Iris pigment epithelial cell (primary cell): ENCODE measurements at regions not wholly inside any gene's neighbourhood (a gene's known extent, or its start where the extent isn't known, plus 50 kb on each side); places are given as distances from the start of the nearest gene placed in this dataset.
"Not testable (repeated sequence)": the region's sequence is repeated elsewhere in the genome, so short reads cannot be mapped to it uniquely, and the experiment has no call there.

Experiments used
- DNase-seq: peaks from one replicate; pipeline ENCODE4 v3.0.0-alpha.2; 2011; ENCODE audit warnings: low read depth

DNA sequence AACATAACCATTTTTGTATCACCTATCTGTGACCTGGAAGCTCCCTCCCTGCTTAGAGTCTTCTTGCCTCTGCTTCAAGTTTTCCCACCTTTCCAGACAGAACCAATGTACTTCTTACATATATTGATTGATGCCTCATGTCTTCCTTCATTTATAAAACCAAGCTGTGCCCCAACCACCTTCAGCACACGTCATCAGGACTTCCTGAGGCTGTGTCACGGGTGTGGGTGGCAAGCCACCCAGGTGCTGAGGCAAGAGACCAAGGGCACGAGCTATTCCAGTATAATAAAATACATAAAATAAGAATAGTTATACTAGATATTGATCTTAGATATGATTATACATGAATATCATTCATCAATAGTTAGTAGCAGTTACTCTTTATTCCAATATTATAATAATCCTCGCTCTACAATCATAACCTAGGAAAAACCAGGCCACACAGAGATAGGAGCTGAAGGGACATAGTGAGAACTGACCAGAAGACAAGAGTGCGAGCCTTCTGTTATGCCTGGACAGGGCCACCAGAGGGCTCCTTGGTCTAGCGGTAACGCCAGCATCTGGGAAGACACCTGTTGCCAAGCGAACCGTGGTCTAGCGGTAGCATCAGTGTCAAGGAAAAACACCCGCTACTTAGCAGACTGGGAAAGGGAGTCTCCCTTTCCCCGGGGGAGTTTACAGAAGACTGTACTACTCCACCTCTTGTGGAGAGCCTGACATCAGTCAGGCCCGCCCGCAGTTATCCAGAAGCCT lies 180.2 kb upstream of the ERCC4 start:
- DNase-seq = not testable (repeated sequence)

DNA sequence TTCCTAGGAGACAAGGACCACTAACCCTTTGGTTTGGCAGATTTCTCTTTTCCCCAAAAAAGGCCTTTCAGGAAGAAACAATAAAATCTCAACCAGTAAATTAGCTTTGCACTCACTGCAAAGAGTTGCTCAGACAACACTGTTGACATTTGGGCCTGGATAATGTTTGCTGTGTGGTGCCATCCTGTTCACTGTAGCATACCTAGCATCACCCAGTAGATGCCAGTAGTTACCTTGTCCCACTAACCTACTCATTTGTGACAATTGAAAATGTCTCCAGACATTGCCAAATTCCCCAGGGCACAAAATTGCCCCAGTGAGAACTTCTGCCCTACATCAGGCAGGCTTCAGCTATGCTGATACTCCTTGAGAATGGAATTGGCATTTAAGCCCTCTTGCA lies 177.0 kb upstream of the ERCC4 start:
- no peak for DNase-seq

DNA sequence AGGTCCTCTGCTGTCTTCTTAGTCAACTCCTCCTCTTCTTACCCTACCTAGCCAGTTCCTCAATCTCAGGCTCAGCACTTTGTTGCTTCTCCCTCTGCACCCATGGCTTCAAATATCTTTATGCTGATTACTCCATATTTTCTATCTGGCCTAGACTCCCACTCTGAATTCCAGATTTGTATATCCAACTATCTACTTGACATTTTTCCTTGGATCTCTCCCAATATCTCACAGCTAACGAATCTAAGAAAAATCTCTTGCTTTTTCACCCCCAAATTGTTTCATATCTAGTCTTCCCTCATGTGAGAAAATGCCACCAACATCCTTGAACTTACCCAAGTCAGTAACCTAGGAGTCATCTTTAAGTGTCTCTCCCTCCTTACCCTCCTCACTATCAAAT lies 176.4 kb upstream of the ERCC4 start:
- DNase-seq = no peak

DNA sequence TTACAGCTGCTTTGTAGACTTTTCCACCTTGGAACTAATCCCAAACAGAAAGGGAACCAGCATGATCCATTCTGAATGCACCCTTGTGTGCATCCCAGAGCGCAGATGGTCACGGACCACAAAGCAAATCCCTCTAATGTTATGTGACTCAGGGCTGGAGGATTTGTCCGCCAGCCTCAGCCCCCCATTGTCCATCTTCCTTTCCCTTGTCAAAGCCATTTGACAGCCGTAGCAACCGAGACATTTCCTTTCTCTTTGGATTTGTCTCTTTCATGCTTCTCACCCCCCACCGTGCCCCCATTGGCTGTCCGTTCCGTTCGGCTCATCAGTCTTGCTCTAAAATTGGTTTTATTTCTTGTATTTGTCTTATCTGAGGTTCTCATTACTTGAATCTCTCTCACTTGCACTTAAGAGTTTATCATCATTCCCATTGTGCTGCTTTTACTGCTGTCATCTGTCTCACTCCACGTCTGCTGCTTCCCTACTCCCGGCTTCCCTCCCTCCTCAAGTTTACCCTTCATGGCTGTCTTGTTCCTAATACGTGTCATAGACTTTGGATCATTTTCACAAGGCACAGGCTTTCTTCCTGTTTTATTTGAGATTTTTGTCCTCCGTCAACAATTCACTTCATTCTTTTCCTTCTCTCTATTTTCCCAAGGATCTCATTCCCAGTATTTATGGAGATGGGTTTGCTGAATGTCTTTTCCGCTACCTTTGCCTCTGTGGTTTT lies 163.4 kb upstream of the ERCC4 start:
- DNase-seq = no peak

DNA sequence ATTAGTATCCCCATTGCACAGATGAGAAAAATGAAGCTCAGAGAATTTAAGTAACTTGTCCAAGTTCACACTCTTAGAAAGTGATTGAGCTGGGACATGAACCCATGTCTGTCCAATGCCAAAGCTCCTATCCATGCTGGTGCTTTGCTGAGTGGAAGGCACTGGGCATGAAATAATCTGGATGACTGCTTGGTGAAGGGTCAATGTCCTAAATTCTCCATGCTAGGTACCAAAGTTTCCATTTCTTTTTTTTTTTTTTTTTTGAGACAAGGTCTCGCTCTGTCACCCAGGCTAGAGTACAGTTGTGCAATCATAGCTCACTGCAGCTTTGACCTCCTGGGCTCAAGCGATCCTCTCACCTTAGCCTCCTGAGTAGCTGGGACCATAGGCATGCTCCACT lies 153.6 kb upstream of the ERCC4 start:
- no peak for DNase-seq

DNA sequence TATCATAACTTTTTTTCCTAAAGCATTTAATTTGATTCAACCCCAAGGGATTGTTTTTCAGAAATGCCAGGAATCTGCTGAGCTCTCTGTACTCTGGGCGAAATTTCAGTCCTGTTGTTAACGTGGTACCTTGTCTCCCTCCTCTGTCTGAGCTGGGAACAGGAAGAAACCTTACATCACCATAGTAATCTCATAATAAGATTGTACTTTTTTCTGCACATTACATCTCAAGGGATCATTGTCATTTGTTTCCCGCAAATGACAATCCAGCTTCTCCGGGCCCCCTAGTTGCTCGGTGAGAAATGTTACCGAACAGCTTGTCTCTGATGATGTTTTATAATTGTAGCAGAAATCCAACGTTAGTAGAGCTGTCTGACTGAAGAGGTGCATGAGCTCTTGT lies 152.7 kb upstream of the ERCC4 start:
- no peak for DNase-seq

DNA sequence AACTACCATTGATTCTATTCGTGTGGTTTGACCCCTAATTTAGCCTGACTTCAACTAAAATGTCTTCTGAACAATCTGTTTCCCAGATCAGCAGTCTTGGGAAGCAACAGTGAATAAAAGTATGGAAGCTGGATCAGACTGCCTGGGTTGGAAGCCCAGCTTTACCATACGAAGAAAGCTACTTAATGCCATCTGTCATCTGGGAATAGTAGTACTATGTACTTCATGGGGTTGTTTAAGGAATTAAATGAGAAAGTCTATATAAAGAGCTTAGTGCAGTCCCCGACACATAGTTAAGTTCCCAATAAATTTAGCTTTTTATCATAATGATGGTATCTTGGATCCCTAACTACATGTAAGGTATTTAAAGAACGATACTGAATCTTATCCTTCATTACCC lies 151.5 kb upstream of the ERCC4 start:
- DNase-seq = no peak

DNA sequence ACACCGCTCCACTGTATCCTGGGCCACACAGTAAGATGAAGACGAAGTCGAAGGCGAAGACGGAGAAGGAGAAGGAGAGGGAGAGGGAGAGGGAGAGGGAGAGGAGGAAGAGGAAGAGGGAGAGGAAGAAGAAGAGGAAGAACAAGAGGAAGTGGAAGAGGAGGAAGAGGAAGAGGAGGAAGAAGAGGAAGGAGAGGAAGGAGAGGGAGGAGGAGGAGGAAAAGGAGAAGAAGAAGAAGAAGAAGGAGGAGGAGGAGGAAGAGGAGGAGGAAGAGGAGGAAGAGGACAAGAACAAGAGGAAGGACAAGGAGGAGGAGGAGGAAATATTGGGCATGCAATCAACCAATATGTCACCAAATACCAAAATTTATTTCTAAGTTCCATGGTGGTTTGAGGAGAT lies 149.5 kb upstream of the ERCC4 start:
- DNase-seq = no peak

DNA sequence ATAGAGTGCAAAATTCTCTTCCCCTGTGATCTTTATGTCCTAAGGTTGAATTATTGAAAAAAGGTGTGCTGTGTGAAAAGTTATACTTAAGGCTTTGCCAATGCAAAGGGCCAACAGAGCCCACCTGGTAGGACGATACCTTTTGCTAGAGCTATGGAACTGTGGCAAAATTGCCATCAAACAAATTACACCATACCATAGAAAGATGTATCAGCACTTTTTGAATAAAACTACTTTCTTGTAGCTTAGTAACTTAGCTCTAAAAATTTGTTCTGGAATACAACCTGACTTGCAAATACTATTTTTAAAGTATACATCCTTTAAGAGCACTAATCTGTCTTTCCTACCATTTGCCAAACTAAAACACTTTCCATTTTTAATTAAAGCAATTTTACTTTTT lies 147.2 kb upstream of the ERCC4 start:
- no peak for DNase-seq

DNA sequence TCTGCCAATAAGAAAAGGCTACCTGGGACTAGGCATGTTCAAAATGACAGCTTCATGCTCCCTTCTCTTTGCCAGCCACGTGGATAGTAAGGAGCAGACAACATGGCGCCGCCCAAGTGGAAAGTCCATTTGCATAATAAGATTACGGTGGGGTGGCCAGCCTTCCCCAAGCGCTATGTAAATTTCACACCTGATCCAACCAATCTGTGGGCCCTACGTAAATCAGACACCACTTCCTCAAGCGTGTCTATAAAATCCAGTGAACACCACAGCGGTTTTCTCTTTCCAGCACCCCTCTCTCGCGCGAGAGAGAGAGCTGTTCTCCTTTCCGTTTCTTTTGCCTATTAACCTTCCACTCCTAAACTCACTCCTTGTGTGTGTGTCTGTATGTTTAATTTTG lies 140.3 kb upstream of the ERCC4 start:
- DNase-seq = no peak

DNA sequence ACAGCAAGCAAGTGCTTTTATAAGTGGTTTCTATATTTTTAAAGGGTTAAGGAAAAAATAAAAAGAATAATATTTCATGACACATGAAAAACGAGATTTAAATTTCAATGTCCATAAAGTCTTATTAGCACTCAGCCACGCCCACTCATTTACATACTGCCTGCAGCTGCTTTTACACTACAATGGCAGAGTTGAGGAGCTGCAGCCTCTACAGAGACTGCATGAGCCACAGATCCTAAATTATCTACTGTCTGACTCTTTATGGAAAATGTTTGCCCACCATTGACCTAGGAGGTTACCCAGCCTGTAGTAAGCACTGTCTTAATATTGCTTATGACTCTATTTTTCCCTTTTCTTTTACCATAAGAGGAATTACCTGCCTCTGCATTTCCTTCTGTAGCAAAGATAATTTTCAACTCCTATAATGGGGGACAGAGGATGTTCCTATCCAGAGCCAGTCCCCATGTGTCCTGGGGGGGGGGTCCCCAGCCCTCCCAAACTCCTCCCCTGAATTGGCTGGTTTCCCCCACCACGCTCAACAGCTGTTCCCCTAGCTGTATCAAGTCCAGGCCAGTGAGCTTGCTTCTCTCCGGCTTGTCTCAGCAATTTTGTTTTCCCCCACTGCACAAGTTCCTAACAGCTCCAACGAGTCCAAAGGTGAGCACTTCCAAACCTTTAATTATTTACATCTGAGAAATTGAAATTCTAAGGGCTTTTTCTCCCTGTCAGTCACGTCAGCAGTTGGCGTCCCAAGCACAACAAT lies 139.4 kb upstream of the ERCC4 start:
- DNase-seq = no peak

DNA sequence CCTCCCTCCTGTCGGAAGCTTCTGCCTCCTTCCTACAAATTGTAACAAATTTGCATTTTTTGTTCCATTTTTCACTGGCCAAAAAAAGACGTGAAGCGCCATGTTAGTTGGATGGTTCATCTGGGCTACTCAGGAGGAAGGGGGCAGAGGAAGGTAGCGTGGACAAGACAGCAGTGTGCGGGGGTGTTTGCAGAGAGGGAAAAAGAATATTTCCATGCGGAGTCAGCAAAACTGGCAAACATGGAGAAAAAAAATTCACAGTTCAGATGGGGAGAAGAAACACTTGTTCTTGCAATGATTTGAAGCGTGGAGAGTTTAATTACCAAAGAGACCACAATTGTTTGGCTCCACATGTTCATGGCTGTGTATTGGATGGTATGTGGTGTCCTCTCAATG lies 138.8 kb upstream of the ERCC4 start:
- DNase-seq = no peak

DNA sequence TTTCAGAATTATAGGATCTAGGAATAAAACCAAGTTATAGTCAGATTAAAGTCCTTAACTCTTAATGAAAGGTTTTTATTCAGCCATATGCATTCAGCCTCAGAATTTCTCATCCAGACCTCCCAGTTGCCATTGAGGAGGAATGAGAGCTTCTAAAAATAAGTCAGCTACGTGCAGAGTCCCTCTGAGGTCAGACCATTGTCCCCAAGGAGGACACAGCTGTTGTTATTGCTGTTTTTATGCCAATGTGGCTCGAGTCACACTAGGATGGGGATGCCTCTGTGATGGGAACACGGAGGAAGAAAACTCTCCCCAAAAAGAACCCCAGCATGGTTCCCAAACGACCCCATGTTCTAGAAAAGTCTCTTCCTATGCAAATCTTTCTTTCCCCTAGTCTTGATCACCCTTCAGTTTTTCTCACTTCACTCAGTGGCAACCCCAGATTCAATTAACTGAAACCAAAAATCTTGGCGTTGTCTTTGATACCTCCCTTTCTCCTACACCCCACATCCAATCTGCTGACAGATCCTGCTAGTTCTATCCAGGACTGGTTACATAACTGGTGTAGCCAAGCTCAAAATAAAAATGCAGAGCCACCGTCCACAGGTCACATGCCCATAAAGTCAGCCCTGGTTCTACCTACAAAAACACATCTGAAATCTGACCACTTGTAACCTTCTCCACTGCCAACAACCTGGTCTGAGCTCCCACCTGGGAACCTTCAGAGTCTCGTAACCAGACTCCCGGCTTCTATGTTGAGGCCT lies 138.2 kb upstream of the ERCC4 start:
- no peak for DNase-seq

DNA sequence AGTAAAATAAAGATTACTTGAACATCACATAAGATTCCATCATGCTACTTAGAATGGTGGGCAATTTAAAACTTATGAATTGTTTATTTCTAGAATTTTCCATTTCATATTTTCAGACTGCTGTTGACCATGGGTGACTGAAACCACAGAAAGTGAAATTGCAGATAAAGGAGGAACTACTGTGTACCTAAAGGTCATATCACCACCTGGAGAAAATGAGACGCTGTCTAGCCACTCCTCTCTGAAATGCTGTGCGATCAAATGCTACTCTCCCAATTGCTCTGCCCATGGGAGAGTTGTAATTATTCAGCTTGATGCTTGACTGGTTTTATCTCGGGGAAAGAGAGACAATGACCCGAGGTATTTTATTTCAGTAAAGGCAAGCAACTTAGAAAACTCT lies 128.9 kb upstream of the ERCC4 start:
- DNase-seq = no peak

DNA sequence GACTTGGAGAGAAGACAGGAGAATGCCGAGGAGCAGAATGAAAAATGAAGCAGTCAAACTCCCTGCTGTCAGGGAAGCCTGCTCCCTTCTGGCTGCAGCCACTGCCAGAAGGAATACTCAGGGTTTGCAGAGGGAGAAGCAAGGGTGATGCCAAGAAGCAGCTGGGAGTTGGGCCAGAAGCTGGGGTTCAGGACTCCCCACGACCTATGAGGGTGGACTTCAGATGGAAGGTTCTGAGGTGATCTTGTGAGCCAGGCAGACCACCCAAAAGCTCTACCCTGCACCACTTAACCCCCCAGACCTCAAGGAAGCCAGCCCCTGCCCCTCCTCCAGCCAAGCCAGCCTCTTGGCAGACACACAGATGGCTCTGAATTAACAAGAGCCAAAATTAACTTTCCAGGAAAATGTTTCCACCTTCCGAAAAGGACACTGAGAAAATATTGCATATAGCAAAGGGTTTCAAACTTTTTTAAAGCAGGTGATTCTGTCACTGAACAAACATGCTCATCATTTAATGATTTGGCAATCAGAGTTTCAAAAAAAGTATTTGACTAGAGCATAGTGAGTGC lies 126.0 kb upstream of the ERCC4 start:
- DNase-seq = no peak

DNA sequence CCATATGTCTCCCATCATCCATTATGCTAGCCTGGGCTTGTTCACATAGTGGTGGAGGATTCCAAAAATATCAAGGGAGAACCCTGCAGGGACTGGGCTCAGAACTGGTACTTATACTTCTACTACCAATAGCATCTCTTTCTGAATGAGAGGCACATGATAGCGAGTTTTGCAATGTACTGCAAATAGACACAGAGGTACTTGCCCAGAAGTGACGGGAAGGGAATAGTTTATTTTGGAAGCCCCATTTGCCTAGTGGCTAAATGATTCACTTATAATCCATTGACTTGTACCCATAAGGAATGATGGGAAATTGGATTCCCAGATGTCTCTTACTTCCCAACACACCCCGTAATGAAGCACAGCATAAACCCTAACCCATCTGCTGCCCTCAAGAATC lies 124.8 kb upstream of the ERCC4 start:
- DNase-seq = no peak

DNA sequence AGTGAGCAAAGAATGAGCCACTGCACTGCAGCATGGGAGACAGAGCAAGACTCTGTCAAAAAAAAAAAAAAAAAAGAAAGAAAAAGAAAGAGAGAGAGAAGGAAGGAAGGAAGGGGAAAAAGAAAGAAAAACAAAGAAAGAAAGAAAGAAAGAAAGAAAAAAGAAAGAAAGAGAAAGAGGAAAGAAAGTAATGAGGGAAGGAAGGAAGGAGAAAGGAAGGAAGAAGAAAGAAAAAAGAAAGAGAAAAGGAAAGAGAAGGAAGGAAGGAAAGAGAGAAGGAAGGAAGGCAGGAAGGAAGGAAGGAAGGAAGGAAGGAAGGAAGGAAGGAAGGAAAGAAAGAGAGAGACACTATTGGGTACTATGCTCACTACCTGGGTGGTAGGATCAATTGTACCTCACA lies 122.2 kb upstream of the ERCC4 start:
- DNase-seq = no peak

DNA sequence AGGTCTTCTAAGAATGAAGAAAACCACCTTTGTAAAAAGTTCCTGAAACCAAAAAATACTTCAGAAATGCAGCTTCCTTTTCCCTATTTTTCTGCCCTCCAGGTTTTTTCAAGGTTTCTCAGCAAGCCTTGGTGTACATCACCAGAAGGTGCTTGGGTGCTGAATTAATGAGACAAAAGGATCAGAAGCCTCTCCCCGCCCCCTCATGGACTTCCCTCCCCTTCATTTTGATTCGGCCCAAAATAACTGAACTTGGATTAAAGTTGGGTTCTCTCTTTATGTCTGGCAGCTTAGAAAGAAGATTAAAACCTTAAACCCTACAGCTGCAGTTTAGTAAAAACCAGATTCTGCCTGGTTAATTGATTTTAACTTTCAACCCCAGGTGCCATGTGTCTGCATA lies 121.7 kb upstream of the ERCC4 start:
- DNase-seq = no peak

DNA sequence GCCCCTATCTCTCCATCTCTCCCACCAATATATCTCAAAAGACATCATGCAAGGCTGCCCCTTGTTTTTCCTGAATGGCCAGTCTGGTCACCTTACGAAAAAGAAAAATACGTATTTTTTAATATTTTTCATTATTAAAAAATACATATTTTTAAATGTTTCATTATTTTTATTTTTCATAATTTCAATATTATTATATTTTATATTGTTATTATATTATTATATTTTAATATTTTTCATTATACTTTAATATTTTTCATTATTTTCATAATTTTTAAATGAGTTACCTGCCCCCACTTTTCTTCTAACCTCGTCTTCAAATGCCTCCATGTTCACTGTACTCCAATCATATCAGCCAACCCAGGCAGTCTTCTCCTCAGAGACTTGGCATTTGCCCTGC lies 116.0 kb upstream of the ERCC4 start:
- no peak for DNase-seq

DNA sequence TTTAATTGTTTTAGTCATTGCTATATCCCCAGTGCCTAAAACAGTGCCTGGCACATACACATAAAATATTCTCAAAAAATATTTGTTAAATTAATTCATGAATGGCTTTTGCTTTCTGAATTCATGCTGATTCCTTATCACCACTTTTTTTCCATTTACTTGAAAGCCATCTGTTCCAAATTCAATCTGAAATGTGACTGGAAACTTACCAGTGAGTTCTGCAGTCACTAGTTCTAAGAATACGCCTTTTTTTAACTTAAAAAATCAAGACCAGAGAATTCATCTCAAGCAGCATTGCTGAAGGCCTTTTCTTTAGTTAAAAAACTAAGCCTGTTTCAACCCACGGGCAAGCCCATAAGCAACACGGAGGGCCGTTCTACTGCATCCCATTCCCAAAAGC lies 114.0 kb upstream of the ERCC4 start:
- no peak for DNase-seq

DNA sequence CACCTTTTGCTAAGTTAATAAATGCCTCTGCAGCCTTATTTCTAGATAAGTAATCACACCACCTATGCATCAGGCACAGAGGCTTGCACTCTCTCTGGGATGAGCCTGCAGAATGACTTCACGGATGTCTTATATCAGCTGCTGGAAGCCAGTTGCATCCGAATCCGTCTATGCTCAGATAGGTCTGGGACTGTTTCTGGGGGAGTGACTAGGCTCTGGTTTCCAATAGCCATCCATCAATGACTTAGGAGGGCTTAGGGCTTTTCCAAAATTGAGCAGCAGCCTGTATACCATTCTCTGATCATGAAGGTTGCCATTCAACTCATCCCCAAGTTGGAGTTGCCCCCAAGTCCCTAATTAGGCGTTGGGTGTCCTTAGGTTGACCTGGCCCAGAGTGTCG lies 113.3 kb upstream of the ERCC4 start:
- no peak for DNase-seq

DNA sequence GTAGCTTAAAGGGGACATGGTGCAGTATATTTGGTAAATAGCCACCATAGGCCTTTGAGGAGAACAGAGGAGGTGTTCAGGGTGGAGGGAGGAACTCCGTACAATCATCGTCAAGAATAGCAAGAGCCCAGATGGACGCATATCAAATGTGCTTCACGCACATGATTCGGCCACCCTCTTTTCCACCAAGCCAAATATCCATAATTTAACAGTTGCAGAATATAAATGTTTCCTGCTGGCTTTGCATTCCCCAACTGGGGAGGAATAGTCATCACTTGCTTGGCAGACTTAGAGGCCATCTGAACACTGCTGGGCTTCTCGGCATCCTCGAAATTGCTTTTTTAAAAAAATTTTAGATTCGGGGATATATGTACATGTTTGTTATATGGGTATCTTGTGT lies 111.9 kb upstream of the ERCC4 start:
- no peak for DNase-seq
